Trophoblast cell (in vitro differentiated cells and primary cell): ENCODE measurements at regions not wholly inside any gene's neighbourhood (a gene's known extent, or its start where the extent isn't known, plus 50 kb on each side); places are given as distances from the start of the nearest gene placed in this dataset.
"Not testable (repeated sequence)": the region's sequence is repeated elsewhere in the genome, so short reads cannot be mapped to it uniquely, and the experiment has no call there.

ENCODE experiments used
- DNase-seq, 2 donors: peaks; one replicate each; pipeline ENCODE4 v3.0.0-alpha.2; 2016
- H2AFZ ChIP-seq: 2 replicates; pipeline ENCODE4 v1.6.1; 2013; ENCODE audit warnings: low read length, moderate library complexity, mild to moderate bottlenecking; ENCODE audit not compliant: insufficient read depth, poor library complexity
- H2AK5ac ChIP-seq: 2 replicates; pipeline ENCODE4 v1.6.1; 2013; ENCODE audit warnings: mild to moderate bottlenecking, low read length
- H2BK120ac ChIP-seq: 2 replicates; pipeline ENCODE4 v1.6.1; 2013; ENCODE audit warnings: low read length, mild to moderate bottlenecking, moderate library complexity; ENCODE audit not compliant: insufficient read depth, poor library complexity
- H2BK12ac ChIP-seq: 2 replicates; pipeline ENCODE4 v1.6.1; 2013; ENCODE audit warnings: mild to moderate bottlenecking, low read length, moderate library complexity
- H2BK5ac ChIP-seq: 2 replicates; pipeline ENCODE4 v1.6.1; 2013; ENCODE audit warnings: low read length, low read depth, moderate library complexity, mild to moderate bottlenecking; ENCODE audit not compliant: poor library complexity
- H3K14ac ChIP-seq: 2 replicates; pipeline ENCODE4 v1.6.1; 2013; ENCODE audit warnings: mild to moderate bottlenecking, low read length
- H3K18ac ChIP-seq: 2 replicates; pipeline ENCODE4 v1.6.1; 2013; ENCODE audit warnings: mild to moderate bottlenecking, low read length
- H3K23ac ChIP-seq: 2 replicates; pipeline ENCODE4 v1.6.1; 2013; ENCODE audit warnings: low read length
- H3K27ac ChIP-seq: 2 replicates; pipeline ENCODE4 v1.5.1; 2013; ENCODE audit warnings: low read depth, mild to moderate bottlenecking, inconsistent platforms, low read length, moderate library complexity
- H3K27me3 ChIP-seq: 2 replicates; pipeline ENCODE4 v1.6.1; 2013; ENCODE audit warnings: inconsistent platforms, mild to moderate bottlenecking, low read length, moderate library complexity; ENCODE audit not compliant: insufficient read depth
- H3K36me3 ChIP-seq, 2 experiments: 1 replicate in 1 of 2; 2 replicates in 1 of 2; pipeline ENCODE4 v1.6.1; 2013; ENCODE audit warnings: low read length in 2 of 2, mild to moderate bottlenecking in 2 of 2, moderate library complexity in 1 of 2; ENCODE audit not compliant: insufficient read depth in 2 of 2, control insufficient read depth in 1 of 2
- H3K4ac ChIP-seq: 2 replicates; pipeline ENCODE4 v1.6.1; 2013; ENCODE audit warnings: low read depth, mild to moderate bottlenecking, low read length, moderate library complexity
- H3K4me1 ChIP-seq, 2 experiments: 1 replicate in 1 of 2; 2 replicates in 1 of 2; pipeline ENCODE4 v1.6.1; 2013; ENCODE audit warnings: low read length in 2 of 2, mild to moderate bottlenecking in 2 of 2, moderate library complexity in 1 of 2; ENCODE audit not compliant: insufficient read depth in 2 of 2, control insufficient read depth in 1 of 2
- H3K4me2 ChIP-seq: 2 replicates; pipeline ENCODE4 v1.6.1; 2013; ENCODE audit warnings: inconsistent platforms, mild to moderate bottlenecking, low read length, moderate library complexity
- H3K4me3 ChIP-seq: 2 replicates; pipeline ENCODE4 v1.5.1; 2013; ENCODE audit warnings: mild to moderate bottlenecking, low read depth, low read length, inconsistent platforms
- H3K79me1 ChIP-seq: one replicate; pipeline ENCODE4 v1.6.1; 2013; ENCODE audit warnings: low read length
- H3K79me2 ChIP-seq: 2 replicates; pipeline ENCODE4 v1.6.1; 2013; ENCODE audit warnings: low read length, mild to moderate bottlenecking; ENCODE audit not compliant: control insufficient read depth, insufficient read depth, poor library complexity
- H3K9ac ChIP-seq: 2 replicates; pipeline ENCODE4 v1.6.1; 2013; ENCODE audit warnings: mild to moderate bottlenecking, low read length
- H3K9me3 ChIP-seq: 2 replicates; pipeline ENCODE4 v1.6.1; 2013; ENCODE audit warnings: low read depth, mild to moderate bottlenecking, control low read depth, inconsistent platforms, low read length; ENCODE audit not compliant: insufficient read depth
- H4K12ac ChIP-seq: 2 replicates; pipeline ENCODE4 v1.6.1; 2013; ENCODE audit warnings: low read depth, mild to moderate bottlenecking, low read length, moderate library complexity
- H4K8ac ChIP-seq: 2 replicates; pipeline ENCODE4 v1.6.1; 2013; ENCODE audit warnings: low read depth, mild to moderate bottlenecking, low read length, moderate library complexity
- H4K91ac ChIP-seq: one replicate; pipeline ENCODE4 v1.6.1; 2013; ENCODE audit warnings: low read depth, mild to moderate bottlenecking, low read length, moderate library complexity
- WGBS: extraction: QIAGEN DNeasy Blood & Tissue Kit; methylation state at CpG from one replicate; pipeline ENCODE4 v1.1.7; 2013; ENCODE audit warnings: missing lambda C conversion rate; ENCODE audit not compliant: insufficient read length, insufficient coverage; ENCODE audit errors: extremely low coverage; 5-methylcytosine and 5-hydroxymethylcytosine counted together

- not testable (repeated sequence) for H2BK5ac ChIP-seq, H2BK12ac ChIP-seq, DNase-seq, H3K4ac ChIP-seq, H3K79me1 ChIP-seq, H4K12ac ChIP-seq, H2AK5ac ChIP-seq, H3K27me3 ChIP-seq, H4K91ac ChIP-seq, H3K9ac ChIP-seq, H3K4me1 ChIP-seq, H3K27ac ChIP-seq, H3K4me2 ChIP-seq, H3K79me2 ChIP-seq, H3K18ac ChIP-seq, H2AFZ ChIP-seq, H3K9me3 ChIP-seq, H3K4me3 ChIP-seq, H3K14ac ChIP-seq, H4K8ac ChIP-seq, H2BK120ac ChIP-seq, H3K23ac ChIP-seq
- H3K36me3 ChIP-seq = peaks cover 13 to 21% of the 10 kb centered on the region in 2 experiments
- no CpG with 5 or more reads among the region's 7 CpGs for WGBS
These were observed 49.9 kb upstream of the ZNF527 start for GRCh38 chr19:37320988-37321387.
